Inferior parietal cortex (tissue), 1 donor: ENCODE measurements at regions not wholly inside any gene's neighbourhood (a gene's known extent, or its start where the extent isn't known, plus 50 kb on each side); places are given as distances from the start of the nearest gene placed in this dataset.
A peak's percentile ranks its signal among the peaks of the same experiment; 100 is the strongest.
"Not testable (repeated sequence)": the region's sequence is repeated elsewhere in the genome, so short reads cannot be mapped to it uniquely, and the experiment has no call there.

Experiments
- DNase-seq: peaks from one replicate; pipeline ENCODE4 v3.0.0-alpha.2; 2016; ENCODE audit errors: extremely low spot score

DNA sequence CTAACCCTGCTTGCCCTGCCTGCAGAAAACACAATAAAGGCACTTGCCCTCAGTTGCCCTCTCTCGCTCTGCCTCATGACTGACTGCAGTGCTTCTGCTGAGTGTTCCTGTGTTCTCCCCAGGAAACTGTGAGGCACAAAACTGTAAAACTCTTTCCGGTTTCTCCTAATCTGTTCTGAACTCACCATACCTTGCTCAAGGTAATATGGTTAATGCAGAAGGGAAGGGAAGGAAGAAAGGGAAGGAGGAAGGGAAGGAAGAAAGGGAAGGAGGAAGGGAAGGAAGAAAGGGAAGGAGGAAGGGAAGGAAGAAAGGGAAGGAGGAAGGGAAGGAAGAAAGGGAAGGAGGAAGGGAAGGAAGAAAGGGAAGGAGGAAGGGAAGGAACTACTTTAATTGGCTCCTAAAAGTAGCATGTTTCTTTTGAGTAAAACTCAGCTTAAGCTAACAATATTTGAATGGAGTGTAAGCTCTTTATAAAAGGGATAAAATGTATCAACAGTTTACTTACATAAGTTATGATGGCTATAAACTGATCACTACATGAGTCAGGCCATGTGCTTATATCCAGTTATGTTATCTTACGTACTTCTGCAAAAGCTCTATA lies 334.0 kb upstream of the CLEC14A start:
- no peak for DNase-seq

DNA sequence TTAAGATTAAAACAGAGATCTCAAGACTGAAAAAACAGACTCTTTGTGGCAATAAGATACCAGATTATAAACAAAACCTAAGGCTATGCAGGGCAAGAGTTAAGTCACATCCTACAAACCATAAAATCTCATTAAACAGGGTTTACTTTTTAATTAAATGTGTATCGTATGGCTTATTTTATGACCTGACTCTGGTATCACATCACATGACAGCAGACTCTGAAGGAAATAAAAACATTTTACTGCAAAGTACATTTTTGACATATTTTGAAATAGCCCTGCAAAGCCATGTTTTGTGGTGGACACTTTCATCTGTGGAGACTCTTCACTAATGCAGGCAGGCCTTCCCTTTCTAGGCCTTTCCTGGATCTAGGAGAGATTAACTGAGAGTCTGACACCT lies 327.6 kb upstream of the CLEC14A start:
- DNase-seq: no peak

DNA sequence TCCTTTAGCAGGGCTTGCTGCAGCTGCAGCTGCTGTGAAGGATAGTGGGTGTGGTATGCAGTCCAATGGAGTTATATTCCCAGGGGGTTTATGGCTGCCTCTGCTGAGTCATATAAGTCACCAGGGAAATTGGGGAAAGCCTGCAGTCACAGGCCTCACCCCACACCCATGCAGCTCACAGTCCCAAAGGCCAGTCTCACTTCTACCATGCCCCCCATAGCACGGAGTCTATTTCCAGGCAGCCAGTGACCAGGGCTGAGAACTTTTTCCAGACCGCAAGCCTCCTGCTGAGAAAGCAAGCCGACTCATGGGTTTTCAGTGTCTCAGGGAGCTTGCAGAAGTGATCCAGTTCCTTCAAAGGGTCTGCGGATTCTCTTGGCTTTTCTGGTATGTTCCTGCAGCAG lies 322.4 kb upstream of the CLEC14A start:
- no peak for DNase-seq

DNA sequence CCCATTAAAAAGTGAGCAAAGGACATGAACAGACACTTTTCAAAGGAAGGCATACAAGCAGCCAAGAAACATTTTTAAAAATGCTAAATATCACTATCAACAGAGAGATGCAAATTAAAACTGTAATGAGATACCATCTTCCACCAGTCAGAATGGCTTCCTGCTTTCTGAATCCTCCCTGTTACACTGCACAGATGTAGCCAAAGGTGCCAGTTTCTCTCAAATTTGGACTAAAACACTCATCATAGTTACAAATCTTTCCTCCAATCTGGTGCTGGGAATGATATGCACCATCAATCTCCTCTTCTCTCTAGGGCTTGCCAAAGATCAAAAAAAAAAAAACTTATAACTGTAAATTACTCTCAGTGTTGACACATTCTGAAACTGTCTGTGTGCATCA lies 311.8 kb upstream of the CLEC14A start:
- peak; percentile 34 for DNase-seq

DNA sequence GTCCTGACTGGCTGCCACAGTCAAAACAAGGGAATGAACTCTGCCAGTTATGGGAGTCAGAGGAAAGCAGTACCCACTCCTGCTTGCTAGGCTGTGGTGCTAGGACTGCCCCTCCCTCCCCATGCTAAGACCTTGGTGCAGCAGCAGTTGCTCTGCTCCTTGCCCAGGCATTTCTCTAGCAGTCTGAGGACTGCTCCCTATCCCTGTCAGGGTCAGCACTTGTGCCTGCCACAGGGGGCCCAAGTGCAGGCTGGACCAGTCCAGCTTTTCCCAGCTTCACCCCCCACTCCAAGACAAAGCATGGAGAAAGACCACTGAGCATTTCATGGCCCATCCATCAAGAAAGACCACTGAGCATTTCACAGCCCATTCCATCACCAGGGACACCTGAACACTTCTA lies 305.8 kb upstream of the CLEC14A start:
- no peak for DNase-seq

DNA sequence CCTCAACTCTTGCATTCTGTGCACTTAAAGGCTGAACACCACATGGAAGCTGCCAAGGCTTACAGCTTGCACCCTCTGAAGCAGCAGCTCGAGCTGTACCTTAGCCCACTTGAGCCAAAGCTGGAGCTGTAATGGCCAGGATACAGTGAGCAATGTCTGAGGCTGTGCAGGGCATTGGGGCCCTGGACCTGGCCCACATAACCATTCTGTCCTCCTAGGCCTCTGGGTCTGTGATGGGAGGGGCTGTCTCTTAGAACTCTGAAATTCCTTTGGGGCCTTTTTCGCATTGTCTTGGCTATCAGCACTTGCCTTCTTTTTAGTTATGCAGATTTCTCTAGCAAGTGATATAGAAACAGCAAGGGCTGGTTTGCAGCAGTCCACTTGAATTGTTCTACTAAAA lies 303.8 kb upstream of the CLEC14A start:
- DNase-seq: no peak

DNA sequence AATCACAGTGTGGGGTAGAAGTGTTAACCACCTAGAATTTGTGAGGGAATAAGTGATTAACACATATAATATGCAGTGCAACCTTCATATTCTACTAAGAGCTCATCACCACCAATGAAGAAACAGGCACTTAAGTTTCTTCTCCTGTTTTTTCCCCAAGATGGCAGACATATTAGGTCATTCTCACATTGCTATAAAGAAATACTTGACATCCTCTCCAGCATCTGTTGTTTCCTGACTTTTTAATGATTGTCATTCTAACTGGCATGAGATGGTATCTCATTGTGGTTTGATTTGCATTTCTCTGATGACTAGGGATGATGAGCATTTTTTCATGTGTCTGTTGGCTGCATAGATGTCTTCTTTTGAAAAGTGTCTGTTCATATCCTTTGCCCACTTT lies 301.5 kb upstream of the CLEC14A start:
- DNase-seq: not testable (repeated sequence)

DNA sequence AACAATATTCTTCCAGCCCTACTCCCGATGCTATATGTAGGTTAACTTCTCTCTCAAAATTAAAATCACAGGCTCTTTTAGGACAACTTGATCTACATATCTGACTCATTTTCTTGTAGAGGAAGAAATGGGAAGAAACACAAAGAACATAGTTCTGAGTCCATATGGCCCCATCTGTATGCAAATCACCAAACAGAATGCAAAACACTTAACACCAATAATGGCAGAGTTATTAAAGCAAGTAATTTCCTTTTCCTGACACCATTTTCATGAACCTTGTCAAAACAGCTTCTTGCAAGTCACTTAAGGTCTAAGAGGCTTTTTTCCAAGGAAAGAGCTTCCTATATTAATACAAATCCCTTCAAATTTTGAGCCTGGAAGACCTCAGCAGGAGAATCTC lies 300.4 kb upstream of the CLEC14A start:
- no peak for DNase-seq

DNA sequence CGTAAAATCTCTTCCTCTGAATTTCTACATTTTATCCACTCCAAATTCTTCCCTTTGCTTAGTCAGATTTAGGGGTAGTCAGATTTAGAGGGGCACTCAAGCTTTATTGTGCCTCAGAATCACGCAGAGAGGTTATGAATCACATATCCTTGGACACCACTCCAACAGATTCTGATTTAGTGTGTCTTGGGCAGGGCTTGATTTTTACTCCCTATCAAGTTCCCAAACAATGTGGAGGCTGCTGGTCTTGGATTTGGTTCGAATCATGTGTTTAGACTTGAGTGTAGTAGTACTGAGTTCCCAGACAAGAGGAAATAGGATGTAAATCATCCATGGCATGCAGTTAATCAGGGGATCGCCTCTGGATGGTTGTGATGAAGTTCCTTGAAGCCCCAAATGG lies 298.1 kb upstream of the CLEC14A start:
- no peak for DNase-seq

DNA sequence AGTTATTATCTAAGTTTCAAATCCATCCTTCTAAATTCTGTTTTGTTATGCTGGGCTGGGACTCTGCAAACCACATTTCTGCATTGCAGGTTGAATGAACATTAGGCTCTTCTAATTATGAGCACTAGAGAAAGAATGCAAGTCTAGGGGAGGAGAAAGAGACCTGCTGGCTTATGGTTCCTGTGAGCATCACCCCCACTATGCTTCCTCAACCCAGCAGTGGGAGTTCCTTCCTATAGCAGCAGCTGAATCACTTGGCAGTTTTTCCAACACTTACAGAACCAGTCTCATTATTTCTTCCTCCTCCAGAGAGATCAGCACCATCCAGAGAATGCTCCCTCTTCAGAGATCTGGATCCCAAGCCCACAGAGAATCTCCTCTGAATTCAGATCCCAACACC lies 297.7 kb upstream of the CLEC14A start:
- DNase-seq: no peak

DNA sequence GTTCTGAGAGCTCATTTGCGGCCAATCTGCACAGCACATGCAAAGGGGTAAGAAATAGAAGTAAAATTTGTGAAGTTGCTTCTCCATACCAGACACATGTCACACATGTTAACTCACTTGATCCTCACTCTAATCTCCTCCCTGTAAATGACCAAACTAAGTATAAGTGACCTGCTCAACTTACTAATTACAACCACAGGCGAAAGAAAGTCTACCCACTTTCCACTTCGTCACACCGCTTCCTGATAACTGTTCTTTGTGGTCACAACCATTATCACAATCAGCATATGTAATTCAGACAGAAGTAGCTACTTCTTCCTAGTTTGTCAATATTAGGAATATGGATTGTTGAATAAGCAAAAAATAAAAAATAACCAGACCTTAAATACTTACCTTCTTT lies 293.7 kb upstream of the CLEC14A start:
- no peak for DNase-seq

DNA sequence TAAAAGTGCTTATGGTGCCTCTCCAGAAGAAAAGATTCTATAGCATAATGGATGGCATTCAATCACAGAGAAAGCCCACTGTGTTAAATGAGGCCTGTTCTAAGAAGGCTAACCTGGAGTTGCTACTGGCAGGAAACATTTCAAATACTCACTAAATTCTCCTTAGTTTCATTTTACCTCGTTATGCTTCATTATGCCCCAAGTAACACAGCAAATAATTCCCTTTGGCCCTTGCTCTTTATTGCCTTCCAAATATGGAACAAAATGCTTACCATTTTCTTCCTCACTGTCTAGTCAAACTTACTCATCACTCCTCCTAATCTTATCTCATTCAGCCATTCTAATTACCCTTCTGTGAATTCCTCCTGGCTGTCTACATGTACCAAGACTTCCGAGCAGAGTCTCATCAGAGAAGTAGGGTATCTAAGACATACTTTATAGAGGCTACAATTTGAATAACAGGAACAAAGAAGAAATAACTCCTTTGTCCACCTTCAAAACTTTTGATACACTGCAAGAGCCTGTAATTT lies 292.1 kb upstream of the CLEC14A start:
- DNase-seq: no peak

DNA sequence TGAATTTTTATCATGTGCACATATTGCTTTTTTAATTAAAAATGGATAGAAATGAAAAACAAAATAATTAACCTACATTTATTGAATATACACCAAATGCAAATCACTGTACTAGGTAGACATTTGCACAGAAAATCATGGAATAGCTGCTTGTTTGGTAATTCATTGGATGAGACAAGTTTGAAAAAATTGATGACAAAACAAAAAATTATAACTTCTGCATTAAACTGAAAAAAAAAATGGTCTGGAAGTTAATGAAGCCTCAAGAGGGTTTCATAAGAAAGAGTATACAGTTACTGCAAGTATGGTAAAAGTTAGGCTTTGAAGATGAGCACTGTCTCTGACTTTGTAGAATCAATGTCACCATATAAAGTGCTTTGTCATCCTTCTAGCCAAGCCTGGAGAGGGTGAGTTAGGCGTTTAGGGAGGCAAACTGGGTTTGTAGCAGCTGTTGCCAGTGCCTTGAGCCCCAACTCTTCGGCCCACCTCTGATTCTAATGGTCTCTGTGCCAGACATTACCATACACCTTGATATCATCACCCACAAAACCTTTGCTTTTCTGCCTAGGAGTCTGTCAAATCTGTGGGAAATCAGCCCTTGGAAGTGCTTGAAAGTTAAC lies 291.1 kb upstream of the CLEC14A start:
- DNase-seq: no peak

DNA sequence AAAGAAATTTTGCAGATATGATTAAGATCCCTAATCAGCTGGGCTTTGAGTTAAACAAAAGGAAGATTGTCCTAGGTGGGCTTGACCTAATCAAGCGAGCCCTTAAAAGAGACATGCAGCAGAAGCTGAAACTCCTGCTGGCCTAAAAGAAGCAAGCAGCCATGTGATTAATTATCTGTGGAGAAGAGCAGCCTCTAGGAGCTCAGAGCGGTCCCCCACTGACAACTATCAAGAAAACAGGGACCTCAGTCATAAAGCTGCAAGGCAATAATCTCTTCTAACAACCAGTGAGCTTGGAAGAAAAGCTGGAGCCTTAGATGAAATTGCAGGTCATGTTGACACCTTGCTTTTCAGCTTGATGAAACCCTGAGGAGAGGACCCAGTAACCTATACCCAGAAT lies 288.9 kb upstream of the CLEC14A start:
- DNase-seq: no peak

DNA sequence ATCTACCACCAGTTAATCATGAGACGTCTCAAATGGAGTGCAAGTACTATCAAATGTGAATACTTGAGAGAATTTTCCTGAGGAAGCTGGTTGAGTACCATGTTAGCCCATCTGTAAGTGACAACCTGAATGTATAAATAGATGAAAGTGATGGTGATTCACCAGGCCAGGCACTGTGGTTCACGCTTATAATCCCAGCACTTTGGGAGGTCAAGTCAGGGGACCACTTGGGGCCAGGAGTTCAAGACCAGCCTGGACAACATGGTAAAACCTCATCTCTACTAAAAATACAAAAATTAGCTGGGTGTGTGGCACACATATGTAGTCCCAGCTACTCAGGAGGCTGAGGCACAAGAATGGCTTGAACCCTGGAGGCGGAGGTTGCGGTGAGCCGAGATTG lies 288.0 kb upstream of the CLEC14A start:
- DNase-seq: not testable (repeated sequence)

DNA sequence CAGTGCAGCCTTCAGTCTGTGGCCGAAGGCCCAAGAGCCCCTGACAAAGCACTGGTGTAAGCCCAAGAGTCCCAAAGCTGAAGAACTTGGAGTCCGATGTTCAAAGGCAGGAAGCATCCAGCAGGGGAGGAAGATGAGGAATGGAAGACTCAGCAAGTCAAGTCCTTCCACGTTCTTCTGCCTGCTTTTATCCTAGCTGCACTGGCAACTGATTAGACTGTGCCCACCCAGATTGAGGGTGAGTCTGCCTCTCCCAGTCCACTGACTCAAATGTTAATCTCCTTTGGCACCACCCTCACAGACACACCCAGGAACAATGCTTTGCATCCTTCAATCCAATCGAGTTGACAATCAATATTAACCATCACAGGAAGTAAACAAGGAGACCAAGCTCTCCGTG lies 282.2 kb upstream of the CLEC14A start:
- DNase-seq: not testable (repeated sequence)

DNA sequence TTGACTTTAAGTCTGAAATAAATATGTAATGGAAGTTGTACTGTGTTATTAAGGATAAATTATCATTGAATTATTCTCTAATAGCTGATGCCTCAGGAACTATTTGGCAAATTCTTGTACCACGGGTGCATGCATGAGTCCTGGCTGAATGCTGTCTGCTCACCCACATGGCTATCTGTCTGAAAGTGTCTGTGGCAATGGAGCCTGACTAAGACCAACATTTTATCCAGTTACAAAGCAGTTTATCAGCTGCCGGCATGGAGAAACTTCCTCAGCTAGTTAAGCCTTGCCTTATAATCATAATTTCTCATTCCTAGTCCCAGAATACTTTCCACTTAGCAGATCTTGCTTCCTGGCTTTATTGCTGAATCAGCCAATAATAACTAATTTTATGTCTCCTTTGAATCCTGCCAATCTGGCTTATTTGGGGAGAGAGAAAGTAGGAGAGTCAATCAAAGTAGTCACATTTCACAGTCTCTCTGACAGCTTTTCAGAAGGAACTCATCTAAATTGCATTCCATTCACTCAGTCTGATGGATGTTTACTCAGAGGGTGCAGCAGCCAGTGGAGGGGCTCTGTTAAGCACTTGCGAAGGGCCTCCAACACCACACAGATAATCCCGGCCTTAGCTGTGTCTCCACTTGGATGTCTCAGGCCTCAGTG lies 280.6 kb upstream of the CLEC14A start:
- no peak for DNase-seq

DNA sequence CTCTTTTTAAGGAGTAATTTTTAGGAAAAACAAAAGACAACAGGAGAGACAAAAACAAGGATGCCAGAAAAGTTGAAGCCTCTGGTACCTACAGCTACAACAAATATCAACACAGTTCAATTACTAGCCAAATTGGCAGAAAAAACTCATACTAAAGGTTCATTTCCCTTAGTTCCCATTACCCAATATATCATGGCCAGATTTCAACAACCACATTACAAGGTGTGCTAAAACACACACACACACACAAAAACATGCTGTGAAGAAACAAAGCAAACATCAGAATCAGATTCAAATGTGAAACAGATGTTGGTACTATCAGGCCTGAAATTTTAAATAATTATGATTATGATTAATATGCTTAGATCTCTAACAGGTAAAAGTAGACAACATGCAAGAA lies 272.7 kb upstream of the CLEC14A start:
- DNase-seq: no peak

DNA sequence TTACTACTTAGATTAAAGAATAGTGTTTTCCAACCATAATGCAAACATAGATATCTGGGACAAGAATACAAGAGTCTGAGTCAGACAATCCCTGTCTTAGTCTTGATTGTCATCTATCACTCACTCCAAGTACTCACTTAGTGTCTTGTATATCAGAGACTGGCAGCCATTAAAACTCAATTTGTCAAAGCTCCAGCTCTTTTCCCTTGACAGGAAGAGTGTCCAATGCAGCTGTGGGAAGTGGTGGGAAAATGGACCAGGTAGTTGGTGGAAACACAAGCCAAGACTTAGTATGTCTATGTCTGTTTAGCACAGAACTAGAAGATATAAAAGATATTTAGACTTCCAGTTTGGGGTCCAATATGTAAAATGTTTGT lies 271.6 kb upstream of the CLEC14A start:
- no peak for DNase-seq

DNA sequence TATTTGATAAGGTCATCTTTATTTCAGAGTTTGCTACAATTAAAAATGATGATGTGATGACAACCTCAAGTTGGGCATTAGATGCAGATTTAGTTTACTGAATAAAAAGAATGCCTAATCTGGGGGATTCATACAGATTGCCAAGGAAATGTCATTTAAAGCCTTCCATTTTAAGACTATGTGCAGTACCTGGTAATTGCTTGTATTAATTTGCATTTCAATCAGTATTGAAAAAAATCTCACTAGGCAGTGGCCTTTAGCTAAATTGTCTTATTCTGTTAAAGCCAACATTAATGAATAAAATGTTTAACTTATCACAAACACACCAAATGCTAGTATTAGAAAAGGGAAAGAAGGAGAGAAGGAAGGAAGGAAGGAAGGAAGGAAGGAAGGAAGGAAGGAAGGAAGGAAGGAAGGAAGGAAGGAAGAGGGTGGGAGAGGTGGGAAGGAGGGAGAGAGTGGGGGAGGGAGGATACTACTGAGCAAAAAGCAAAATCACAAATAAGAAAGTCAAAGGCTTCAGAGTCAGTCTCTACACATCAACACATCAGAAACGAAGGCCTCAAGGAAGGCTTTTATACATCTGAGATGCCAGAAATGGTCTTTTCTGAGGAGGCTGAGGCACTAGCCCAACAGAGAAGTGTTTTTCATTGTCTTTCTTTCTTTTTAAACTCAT lies 271.1 kb upstream of the CLEC14A start:
- DNase-seq: no peak

DNA sequence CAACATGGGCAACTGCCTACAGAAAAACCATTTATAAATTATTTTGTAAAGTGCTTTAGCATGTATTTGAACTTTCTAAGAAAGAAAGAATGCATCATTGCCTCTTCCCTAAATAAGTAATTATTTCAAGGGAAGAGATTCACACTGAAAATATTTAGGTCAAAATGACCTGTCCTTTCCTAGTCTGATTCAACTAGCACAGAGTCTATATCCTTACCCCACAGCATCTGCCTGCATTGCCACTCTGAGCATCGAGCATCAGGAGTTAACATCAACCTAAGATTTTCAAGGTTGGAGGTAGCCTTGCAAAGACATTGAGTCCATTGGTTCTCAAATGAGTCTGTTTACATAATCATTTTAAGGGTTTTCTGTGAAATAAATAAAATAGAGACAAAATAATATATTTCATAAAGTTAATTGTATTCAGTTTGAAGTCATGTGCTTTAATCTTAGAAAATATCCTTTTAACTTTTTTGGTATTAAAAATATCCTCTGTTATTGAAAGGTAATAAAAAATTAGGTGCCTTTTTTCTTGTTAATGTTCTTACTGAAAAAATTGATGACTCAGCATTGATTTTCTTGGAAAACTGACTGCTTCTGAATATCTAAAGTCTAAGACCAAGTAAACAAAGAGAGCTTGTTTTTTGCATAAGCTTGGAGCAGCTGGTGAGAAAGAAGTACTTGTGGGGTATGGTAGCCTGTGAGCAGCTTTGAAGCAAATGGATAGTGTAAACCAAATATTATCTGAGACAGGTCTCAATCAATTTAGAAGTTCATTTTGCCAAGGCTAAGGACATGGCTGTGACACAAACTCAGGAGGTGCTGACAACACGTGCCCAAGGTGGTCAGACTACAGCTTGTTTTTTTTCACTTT lies 269.0 kb upstream of the CLEC14A start:
- no peak for DNase-seq

DNA sequence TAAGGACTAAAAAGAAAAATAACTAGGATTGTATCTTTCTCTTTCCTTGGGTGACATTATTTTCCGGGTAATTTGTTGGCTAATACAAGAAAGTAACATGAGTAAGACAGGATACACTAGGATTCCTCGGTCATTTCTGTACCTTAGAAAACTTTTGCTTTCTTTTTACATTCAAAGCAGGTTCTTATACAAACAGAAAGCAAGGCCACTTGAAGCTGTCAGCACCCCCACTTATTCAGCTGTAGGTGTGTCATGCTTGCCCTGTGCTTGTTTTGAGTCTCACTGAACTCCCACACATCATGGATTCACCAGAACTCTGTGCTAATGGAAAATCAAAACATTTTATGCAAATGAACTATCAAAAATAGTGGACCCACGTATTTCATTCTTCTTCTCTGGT lies 266.8 kb upstream of the CLEC14A start:
- no peak for DNase-seq
